Neural progenitor cell (in vitro differentiated cells): ENCODE measurements at regions not wholly inside any gene's neighbourhood (a gene's known extent, or its start where the extent isn't known, plus 50 kb on each side); places are given as distances from the start of the nearest gene placed in this dataset.

Experiments
- DNase-seq: peaks from one replicate; pipeline ENCODE4 v3.0.0-alpha.2; 2016; ENCODE audit warnings: low spot score
- H2AFZ ChIP-seq: fragments of 200-600 bp; sonication (generic); replicated peaks from 2 replicates; pipeline ENCODE4 v1.6.1; 2016; ENCODE audit warnings: antibody characterized with exemption
- H3F3A ChIP-seq: fragments of 200-600 bp; sonication (generic); 2 replicates; pipeline ENCODE4 v1.6.1; 2016; ENCODE audit warnings: antibody characterized with exemption, low read depth
- H3K27ac ChIP-seq: fragments of 200-600 bp; sonication (generic); 2 replicates; pipeline ENCODE4 v1.5.1; 2016; ENCODE audit warnings: mild to moderate bottlenecking
- H3K27me3 ChIP-seq: fragments of 200-600 bp; sonication (generic); 2 replicates; pipeline ENCODE4 v1.6.1; 2016; ENCODE audit warnings: mild to moderate bottlenecking, moderate library complexity
- H3K36me3 ChIP-seq: fragments of 200-600 bp; sonication (generic); 2 replicates; pipeline ENCODE4 v1.5.1; 2016
- H3K4me1 ChIP-seq: fragments of 200-600 bp; sonication (generic); 2 replicates; pipeline ENCODE4 v1.6.1; 2016; ENCODE audit warnings: mixed run types
- H3K4me2 ChIP-seq: fragments of 200-600 bp; sonication (generic); 2 replicates; pipeline ENCODE4 v1.6.1; 2016
- H3K4me3 ChIP-seq: fragments of 200-600 bp; sonication (generic); 2 replicates; pipeline ENCODE4 v1.5.1; 2016
- H3K79me2 ChIP-seq: fragments of 200-600 bp; sonication (generic); 2 replicates; pipeline ENCODE4 v1.6.1; 2016; ENCODE audit warnings: low read depth
- H3K9ac ChIP-seq: fragments of 200-600 bp; sonication (generic); 2 replicates; pipeline ENCODE4 v1.6.1; 2016
- H3K9me3 ChIP-seq: fragments of 200-600 bp; sonication (generic); 2 replicates; pipeline ENCODE4 v1.5.1; 2016; ENCODE audit warnings: low read depth
- H4K20me1 ChIP-seq: fragments of 200-600 bp; sonication (generic); 2 replicates; pipeline ENCODE4 v1.6.1; 2016; ENCODE audit warnings: low read depth
- H3K27ac Mint-ChIP-seq: 3 replicates; pipeline ENCODE4 v1.8.0; 2021; ENCODE audit warnings: mixed read lengths
- H3K27me3 Mint-ChIP-seq: 2 replicates; pipeline ENCODE4 v1.8.0; 2022; ENCODE audit warnings: low read depth, mild to moderate bottlenecking, inconsistent platforms, moderate library complexity, mixed read lengths; ENCODE audit not compliant: insufficient read depth
- H3K36me3 Mint-ChIP-seq: 3 replicates; pipeline ENCODE4 v1.8.0; 2021; ENCODE audit warnings: mixed read lengths
- H3K4me1 Mint-ChIP-seq: 3 replicates; pipeline ENCODE4 v1.8.0; 2021; ENCODE audit warnings: mixed read lengths
- H3K4me3 Mint-ChIP-seq: 3 replicates; pipeline ENCODE4 v1.8.0; 2021; ENCODE audit warnings: mild to moderate bottlenecking, moderate library complexity, mixed read lengths
- H3K9me3 Mint-ChIP-seq: 3 replicates; pipeline ENCODE4 v1.8.0; 2020; ENCODE audit warnings: mixed read lengths
- CTCF ChIP-seq: fragments of 200-600 bp; sonication (generic); IDR thresholded peaks from 2 replicates; pipeline ENCODE4 v1.5.1; 2017; ENCODE audit warnings: antibody characterized with exemption, mild to moderate bottlenecking
- EZH2 ChIP-seq: fragments of 200-600 bp; sonication (generic); IDR thresholded peaks from 2 replicates; pipeline ENCODE4 v1.6.1; 2017; ENCODE audit warnings: antibody characterized with exemption, mild to moderate bottlenecking, moderate library complexity
- EZH2phosphoT487 ChIP-seq: fragments of 200-600 bp; sonication (generic); IDR thresholded peaks from 2 replicates; pipeline ENCODE4 v1.6.1; 2017; ENCODE audit warnings: antibody characterized with exemption

GRCh38 chr20:40181676-40182075 lies 507.4 kb downstream of the MAFB start:
- H3K79me2 ChIP-seq: no peaks in the 10 kb centered on the region

GRCh38 chr20:40176098-40176841 lies 512.8 kb downstream of the MAFB start:
- Histone ChIP-seq H3K27ac (no peak overlapping the region), H3F3A (no peaks in the 10 kb centered on the region), H4K20me1 (no peaks in the 10 kb centered on the region), H3K36me3 (no peaks in the 10 kb centered on the region), H3K79me2 (no peaks in the 10 kb centered on the region), H3K4me3 (no peak overlapping the region), H2AFZ (no peak overlapping the region), H3K9me3 (no peaks in the 10 kb centered on the region), H3K9ac (no peak overlapping the region), H3K4me1 (peaks cover 11% of the 10 kb centered on the region), H3K27me3 (no peaks in the 10 kb centered on the region), H3K4me2 (peak overlapping the region; percentile 14)
- no peak for DNase-seq
- H3K27ac Mint-ChIP-seq: no peak overlapping the region
- H3K9me3 Mint-ChIP-seq: no peaks in the 10 kb centered on the region
- no peaks in the 10 kb centered on the region for H3K36me3 Mint-ChIP-seq
- H3K4me1 Mint-ChIP-seq: peaks cover 29% of the 10 kb centered on the region
- H3K4me3 Mint-ChIP-seq: no peak overlapping the region
- no peaks in the 10 kb centered on the region for H3K27me3 Mint-ChIP-seq
- TF ChIP-seq EZH2 (no peak), EZH2phosphoT487 (no peak)

More at GRCh38 chr20:40181676-40182075, 507.4 kb downstream of the MAFB start:
- Histone ChIP-seq H3F3A (no peaks in the 10 kb centered on the region), H3K36me3 (no peaks in the 10 kb centered on the region), H3K4me3 (no peak overlapping the region), H3K4me1 (peaks cover 2% of the 10 kb centered on the region), H2AFZ (peak overlapping the region; percentile 89), H3K9ac (no peak overlapping the region), H3K4me2 (no peak overlapping the region), H4K20me1 (no peaks in the 10 kb centered on the region), H3K9me3 (no peaks in the 10 kb centered on the region), H3K27ac (no peak overlapping the region), H3K27me3 (no peaks in the 10 kb centered on the region)
- Mint-ChIP-seq H3K27me3 (peaks cover 3% of the 10 kb centered on the region), H3K27ac (no peak overlapping the region), H3K4me3 (no peak overlapping the region), H3K36me3 (no peaks in the 10 kb centered on the region), H3K4me1 (peaks cover 5% of the 10 kb centered on the region), H3K9me3 (no peaks in the 10 kb centered on the region)
- no peak for TF ChIP-seq EZH2phosphoT487
- TF ChIP-seq CTCF: no peak
- no peak for TF ChIP-seq EZH2
- DNase-seq: no peak

GRCh38 chr20:40175296-40175695 lies 513.7 kb downstream of the MAFB start:
- no peaks in the 10 kb centered on the region for H3K9me3 ChIP-seq
- no peak overlapping the region for H3K4me3 Mint-ChIP-seq
- H3K27ac Mint-ChIP-seq: no peak overlapping the region
- H3K9me3 Mint-ChIP-seq: no peaks in the 10 kb centered on the region
- no peaks in the 10 kb centered on the region for H3K27me3 ChIP-seq
- no peaks in the 10 kb centered on the region for H3K36me3 ChIP-seq
- H3F3A ChIP-seq: no peaks in the 10 kb centered on the region
- no peaks in the 10 kb centered on the region for H3K79me2 ChIP-seq
- H3K4me3 ChIP-seq: no peak overlapping the region
- no peaks in the 10 kb centered on the region for H3K27me3 Mint-ChIP-seq
- peaks cover 29% of the 10 kb centered on the region for H3K4me1 Mint-ChIP-seq
- peak overlapping the region; percentile 33 for H3K4me2 ChIP-seq
- H3K4me1 ChIP-seq: peaks cover 11% of the 10 kb centered on the region
- no peaks in the 10 kb centered on the region for H4K20me1 ChIP-seq
- H3K27ac ChIP-seq: no peak overlapping the region
- TF ChIP-seq EZH2phosphoT487 (no peak), EZH2 (no peak), CTCF (no peak)
- no peak overlapping the region for H2AFZ ChIP-seq
- peak; percentile 50 for DNase-seq
- no peaks in the 10 kb centered on the region for H3K36me3 Mint-ChIP-seq
- H3K9ac ChIP-seq: no peak overlapping the region

GRCh38 chr20:40173872-40174271 lies 515.2 kb downstream of the MAFB start:
- no peaks in the 10 kb centered on the region for H3K79me2 ChIP-seq
- H3K27ac ChIP-seq: no peak overlapping the region
- H3K4me3 Mint-ChIP-seq: no peak overlapping the region

More at GRCh38 chr20:40173872-40174271, 515.2 kb downstream of the MAFB start:
- no peaks in the 10 kb centered on the region for H3K27me3 ChIP-seq
- H3K9me3 Mint-ChIP-seq: no peaks in the 10 kb centered on the region
- no peaks in the 10 kb centered on the region for H3K27me3 Mint-ChIP-seq
- no peaks in the 10 kb centered on the region for H3K36me3 ChIP-seq
- H3K4me3 ChIP-seq: no peak overlapping the region
- H3K36me3 Mint-ChIP-seq: no peaks in the 10 kb centered on the region
- H3K27ac Mint-ChIP-seq: no peak overlapping the region
- H3K4me1 Mint-ChIP-seq: peaks cover 29% of the 10 kb centered on the region
- no peaks in the 10 kb centered on the region for H4K20me1 ChIP-seq
- no peak for TF ChIP-seq EZH2
- TF ChIP-seq CTCF: no peak
- no peak for TF ChIP-seq EZH2phosphoT487
- H2AFZ ChIP-seq: no peak overlapping the region
- H3K9me3 ChIP-seq: no peaks in the 10 kb centered on the region
- no peak overlapping the region for H3K4me2 ChIP-seq
- no peaks in the 10 kb centered on the region for H3F3A ChIP-seq
- DNase-seq: no peak
- peaks cover 11% of the 10 kb centered on the region for H3K4me1 ChIP-seq
- H3K9ac ChIP-seq: no peak overlapping the region
